ENCODE measurements at regions not wholly inside any gene's neighbourhood (a gene's known extent, or its start where the extent isn't known, plus 50 kb on each side); places are given as distances from the start of the nearest gene placed in this dataset.
"Not testable (repeated sequence)": the region's sequence is repeated elsewhere in the genome, so short reads cannot be mapped to it uniquely, and the experiment has no call there.

DNA sequence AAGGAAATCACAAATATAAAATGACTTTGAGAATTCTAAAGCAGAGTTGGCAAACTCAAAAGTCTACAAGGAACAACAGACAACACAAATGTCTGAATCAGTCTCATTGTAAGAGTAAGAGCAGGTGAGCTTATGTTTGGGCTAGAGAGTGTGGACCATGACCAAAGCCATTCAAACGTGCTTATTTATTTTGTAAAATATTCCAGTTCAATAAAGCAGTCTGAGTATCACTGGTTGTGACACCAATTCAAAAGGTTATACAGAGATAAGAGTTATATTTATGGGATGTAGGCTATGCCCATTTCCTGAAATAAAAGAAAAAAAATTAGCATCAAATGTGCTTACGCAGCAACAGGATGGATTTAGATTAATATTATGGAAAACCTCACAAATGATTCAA, 251.6 kb downstream of the KLF5 start:
- DNase-seq, result no peak

DNA sequence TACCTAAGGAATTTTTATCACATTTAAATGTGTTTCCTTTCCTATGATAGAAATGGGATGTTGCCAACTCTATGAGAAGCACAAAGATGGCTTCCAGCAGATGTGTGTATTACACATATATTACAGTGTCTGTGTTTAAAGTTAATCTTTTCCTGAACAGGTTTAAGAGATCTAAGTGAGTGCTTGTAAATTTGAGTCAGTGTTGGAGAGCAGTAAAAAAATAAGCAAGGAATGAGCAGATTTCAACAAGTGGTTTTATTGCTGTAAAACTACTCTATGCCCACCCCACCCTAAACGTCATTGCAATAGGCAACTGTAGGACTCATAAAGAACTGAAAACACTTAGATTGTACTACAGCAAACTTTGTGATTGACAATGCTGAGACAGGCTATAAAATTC, 248.7 kb downstream of the KLF5 start:
- DNase-seq, result no peak

DNA sequence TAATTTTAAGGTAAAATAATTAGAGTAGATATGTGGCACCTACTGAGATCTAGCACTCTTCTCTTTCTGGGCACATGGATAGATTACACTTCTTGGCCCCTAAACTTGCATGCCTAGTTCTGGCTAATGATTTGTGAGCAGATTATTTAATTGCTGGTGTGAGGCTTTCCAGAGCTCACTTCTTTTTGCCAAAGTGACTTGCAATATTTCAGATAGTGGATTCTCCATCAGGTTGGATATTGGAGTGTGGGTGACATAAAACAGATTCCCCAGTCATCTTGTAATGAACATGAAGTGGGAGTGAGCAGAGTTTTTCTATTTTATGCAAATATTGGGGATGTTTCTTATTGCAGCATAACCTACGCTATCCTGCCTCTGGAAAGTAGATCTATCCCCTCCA, 247.9 kb downstream of the KLF5 start:
- DNase-seq, result no peak

DNA sequence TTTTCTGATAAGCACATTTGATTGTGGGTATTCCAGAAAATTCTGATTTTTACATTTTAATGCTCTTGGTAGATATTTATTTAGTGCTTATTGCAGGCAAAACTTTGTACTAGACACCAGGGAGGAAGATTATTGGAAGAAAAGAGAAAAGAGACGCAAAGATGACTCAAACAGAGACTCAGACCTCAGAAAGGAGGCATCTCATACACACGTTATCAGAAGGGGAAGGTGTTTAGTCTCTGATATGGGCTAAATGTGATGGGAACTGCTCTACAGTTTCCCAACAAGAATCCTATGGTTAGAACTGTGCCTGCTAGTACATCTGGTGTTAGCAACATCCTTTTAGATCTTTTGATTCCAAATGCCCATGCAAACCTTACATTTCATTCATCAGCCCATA, 245.6 kb downstream of the KLF5 start:
- DNase-seq, result no peak

DNA sequence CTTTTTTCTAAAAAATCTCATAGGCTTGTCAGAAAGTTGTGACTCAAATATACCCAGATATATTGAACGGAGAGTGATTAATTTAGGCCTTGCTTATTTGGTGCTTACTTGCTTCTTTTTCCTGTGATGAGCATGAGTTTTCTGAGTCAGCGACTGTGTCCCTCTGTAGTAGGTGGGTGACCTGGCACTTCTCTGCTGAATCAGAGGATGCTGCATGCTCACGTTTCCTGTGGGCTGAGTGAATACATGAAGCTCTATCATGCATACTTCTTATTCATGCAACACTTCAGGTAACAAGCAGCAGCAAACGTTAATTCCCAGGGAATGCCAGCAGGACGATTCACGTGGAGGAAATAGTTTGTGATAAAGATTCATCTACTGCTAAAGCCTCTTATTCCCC, 245.0 kb downstream of the KLF5 start:
- DNase-seq, result no peak

DNA sequence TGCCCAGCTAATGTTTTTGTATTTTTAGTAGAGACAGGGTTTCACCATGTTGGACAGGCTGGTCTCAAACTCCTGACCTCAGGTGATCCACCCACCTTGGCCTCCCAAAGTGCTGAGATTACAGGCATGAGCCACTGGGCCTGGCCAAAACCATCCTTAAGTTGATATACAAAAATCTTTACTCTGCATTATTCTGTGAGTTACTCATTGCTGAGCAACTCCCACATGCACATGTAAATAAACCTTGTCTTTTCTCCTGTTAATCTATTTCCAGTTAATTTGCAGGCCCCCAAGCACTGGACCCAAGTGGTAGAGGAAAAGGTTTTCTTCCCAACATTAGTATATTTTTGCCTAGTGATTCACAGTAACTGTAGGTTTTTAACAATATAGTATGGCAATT, 242.8 kb downstream of the KLF5 start:
- not testable (repeated sequence) for DNase-seq

DNA sequence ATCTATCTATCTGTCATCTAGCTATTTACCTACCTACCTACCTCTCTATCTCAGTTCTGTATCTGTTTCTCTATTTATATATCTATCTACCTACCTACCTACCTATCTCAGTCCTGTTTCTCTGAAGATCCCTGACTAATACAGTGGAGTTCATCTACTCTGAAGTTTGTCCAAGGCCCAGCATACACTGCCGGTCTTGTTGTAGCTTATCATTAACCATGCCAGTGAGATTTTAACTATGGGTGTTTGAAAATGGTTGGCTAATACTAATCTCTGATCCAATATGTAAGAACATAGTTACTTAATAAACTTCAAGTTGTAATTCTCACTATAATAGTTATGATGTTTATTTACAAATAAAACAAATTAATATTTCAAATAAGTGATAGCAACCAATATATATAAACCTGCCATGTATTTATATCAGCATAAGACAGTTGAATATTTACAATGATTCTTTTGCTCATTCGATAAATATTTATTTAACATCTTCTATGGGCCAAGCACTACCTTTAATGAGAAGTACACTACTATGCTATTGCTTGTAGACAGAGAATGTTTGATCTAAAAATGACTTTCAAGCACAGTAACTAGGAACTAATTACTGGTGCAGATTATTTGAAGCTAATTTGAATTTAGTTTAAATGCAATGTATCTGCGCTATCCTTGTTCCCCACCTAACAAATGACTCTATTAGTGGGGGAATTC, 242.1 kb downstream of the KLF5 start:
- DNase-seq, result no peak

DNA sequence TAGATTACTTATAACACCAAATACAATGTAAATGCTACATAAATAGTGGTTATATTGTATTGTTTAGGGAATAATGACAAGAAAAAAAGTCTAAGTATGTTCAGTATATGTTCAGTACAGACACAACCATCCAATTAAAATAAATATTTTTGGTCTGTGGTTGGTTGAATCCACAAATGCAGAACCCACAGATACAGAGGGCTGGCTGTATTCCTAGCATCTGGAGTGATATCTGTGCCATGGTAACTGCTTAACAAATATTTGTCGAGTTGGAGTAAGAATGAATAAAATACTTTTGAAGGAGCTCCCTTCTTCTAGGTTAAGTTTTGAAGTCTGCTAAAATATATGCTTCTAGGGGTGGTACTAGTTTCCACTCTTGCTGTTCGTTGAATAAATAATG, 241.0 kb downstream of the KLF5 start:
- no peak for DNase-seq

DNA sequence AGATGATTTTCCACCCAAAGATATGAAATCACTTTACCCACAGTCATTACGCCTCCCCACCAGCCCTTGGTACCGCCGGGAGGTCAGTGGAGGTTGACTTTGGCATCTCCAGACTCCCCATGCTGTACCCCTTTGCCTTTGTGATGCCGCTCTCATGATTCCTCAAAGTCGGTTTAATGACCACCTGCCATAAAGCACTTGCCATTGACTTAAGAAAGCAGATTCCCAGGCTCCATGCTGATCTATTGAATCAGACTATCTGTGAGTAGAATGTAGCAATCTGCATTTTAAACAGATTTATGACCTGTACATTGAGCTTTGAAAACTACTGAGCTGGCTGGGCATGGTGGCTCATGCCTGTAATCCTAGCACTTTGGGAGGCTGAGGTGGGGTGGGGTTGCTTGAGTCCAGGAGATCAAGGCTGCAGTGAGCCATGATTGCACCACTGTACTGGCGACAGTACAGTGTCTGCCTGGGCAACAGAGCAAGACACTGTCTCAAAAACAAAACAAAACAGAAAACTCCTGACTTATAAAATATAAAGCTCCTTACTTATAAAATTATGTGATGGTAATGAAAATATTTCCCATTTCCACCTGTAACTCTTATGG, 235.2 kb downstream of the KLF5 start:
- DNase-seq, result no peak

DNA sequence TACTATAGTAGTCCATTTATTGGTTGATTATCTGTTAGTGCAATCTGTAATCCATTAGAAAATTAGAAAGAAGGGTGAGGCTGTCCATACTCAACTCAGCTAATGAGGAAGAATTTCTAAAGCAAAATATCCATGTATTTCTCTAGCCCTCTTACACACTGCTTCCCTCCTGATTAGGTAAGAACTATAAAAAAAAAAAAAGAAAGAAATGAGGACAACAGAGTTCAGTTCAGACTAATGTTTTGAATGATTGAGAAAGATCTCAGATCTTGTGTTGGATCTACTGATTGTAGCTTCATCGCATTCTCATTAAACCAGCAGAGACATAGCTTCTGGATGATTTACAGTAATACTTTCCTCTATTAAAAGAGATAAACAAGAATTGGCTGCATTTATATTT, 233.3 kb downstream of the KLF5 start:
- no peak for DNase-seq

DNA sequence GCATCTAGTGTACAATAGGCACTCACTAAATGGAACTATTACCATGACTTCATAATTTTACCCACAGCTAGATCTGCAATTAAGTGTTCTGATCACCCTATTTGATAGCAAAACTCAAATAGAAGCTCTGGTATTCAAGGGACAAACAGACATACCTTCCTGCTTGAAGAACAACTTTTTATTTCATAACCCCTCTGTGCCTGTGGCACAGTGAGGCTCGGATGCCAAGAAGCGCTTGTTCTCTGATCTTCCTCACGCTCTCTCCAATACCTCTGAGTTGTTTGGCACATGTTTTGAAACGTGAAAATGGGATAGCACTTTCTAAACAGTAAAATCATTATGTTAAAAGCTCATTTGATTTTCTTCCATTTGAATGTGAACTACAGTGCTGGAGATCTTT, 232.0 kb downstream of the KLF5 start:
- DNase-seq, result no peak

DNA sequence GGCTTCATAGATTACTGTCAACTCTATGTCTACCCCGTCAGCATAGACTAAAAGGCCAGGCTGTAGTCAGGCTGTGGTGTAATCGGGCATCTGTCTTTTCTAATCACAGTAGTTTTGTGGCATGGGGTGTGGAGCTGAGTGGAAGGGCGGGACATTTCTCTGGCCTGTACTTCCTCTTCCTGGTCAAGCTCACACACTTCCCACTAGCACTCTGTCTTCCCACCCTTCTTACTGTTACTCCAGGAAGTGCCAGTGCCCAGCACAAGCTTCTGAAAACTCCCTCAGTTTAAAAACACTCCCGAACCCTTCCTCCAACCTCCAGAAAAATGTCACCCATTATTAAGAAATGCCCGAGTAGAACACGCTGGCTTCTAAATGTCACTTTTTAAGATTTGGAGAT, 229.8 kb downstream of the KLF5 start:
- no peak for DNase-seq

DNA sequence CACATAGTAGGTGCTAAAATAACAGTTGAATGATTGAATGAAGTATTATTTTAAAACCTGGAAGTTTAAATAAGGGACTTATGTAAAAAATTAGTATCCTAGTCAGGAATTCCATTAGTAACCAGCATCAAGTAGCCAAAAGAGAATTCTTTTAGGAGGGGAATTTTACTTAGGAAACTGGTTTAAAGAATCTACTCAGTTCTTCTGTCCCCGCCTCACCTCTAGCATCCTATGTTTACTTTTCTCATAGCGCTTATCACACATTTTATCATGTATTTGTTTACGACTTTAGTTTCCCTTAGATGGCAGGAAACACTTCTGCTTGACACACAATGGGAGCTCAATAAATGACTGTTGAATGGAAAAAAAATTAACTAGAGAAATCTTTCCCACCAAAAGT, 229.0 kb downstream of the KLF5 start:
- DNase-seq, result no peak

DNA sequence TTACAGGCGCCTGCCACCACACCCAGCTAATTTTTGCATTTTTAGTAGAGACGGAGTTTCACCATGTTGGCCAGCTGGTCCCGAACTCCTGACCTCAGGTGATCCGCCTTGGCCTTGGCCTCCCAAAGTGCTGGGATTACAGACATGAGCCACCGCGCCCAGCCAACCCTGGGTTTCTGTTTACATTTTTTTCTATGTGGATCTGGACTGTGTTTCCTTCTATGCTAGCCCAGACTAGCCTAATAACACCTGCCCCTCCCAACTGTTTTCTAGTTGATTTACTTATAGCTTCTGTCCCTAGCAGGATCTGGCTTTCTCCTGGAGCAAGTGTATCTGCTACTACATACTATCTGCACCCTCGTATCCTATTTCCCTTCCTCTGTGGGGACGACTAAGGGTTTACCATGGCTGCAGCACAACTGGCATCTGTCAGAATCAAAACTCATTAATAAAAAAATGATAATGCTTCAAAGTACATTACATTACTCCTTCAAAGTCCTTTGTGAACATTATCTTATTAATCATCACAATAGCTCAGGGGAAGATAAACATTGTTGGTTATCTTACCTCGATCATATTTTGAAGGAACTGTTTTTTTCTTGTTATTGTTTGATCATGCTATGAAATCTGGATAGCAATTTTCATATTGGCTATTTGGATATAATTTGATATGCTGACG, 228.3 kb downstream of the KLF5 start:
- DNase-seq, result no peak

DNA sequence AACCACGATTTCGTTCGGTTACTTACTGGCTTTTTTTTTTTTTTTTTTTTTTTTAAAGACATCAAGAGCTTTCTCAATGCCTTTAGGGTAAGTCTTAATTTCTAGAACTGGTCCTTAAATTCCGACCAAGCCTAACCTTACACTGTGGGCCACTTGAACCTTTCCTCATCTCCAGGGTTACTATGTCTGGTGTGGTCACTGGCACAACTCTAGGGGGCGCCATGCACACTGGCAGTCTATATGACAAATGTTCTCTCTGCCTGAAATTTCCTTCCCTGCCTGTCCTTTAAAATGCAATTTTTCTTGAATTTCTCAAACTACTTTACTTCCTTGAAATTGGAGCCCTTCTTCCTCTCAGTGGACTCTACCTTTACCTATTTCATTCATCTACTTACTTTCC, 227.4 kb downstream of the KLF5 start:
- DNase-seq, result no peak

DNA sequence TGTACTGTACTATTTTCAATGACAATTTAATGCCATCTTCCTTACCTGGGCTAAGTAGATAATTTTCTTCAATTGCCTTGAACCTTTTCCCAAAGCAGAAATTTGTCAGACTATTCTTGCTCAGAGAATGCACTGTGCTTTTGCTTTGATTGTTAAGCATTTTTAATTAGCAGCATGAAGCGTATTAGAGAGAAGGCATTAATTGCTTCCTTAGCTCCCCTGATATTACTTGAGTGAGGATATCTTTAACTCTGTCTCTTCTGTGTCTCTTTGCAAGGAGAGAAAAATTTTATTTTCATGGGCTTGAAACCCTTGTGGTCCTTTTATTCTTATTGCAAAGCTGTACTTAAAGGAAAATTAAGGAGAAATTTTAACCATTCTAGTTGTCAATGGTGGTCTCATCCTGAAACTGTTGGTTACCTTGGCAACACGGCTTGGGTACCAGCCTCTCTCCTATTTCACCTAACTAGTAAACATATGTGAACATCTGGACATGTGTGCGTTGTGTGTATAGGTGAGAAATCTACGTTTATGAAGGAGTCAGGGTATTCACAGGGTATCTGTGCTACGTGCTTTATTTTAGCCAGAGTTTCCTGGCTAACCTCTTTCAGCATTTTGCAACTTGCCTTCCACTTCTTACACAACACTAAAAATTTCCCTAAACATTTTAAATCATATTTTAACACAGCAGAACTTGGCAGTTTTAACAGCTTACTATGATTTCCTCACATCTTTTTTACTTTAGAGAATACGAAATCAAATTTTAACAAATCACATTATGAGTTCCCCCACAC, 225.5 kb downstream of the KLF5 start:
- no peak for DNase-seq

DNA sequence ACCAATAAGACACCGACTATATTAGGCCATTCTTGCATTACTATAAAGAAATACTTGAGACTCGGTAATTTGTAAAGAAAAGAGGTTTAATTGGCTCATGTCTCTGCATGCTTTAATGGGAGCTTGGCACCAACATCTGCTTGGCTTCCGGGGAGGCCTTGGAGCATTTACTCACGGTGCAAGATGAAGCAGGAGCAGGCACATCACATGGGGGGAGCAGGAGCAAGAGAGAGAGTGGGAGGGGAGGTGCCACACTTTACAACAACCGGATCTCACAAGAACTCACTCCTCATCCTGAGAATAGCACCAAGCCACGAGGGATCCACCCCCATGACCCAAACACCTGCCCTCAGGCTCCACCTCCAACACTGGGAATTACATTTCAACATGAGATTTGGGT, 224.8 kb downstream of the KLF5 start:
- DNase-seq, result no peak

DNA sequence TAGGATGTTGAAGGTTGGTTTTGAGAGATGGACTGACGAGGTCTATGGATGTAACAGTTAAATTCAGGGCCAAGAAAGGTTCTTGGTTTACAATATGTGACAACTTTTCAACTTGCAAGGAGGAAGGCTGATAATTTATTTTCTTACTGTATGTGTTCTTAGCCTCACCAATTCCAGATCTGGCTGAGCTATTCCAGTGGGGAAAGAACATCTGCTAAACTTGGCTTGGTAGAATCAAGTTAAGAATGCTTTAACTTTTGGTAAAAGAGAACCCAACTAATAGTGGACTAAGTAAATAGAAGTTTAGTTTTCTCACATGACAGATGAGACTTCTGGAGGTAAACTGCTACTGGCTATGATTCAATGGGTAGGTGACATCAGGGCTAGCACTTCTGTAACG, 222.9 kb downstream of the KLF5 start:
- DNase-seq, result no peak

DNA sequence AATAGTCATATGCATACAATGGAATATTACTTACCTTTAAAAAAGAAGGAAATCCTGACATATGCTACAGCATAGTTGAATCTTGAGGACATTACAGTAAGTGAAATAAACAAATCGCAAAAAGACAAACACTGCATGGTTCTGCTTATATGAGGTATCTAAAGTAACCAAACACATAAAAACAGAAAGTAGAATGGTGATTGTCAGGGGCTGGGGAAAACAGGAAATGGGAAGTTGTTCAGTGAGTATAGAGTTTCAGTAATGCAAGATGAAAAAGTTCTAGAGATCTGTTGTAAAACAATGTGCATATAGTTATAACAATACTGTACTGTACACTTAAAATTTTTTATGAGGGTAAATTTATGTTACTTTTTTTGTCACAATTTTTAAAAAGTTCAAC, 219.4 kb downstream of the KLF5 start:
- DNase-seq, result no peak

DNA sequence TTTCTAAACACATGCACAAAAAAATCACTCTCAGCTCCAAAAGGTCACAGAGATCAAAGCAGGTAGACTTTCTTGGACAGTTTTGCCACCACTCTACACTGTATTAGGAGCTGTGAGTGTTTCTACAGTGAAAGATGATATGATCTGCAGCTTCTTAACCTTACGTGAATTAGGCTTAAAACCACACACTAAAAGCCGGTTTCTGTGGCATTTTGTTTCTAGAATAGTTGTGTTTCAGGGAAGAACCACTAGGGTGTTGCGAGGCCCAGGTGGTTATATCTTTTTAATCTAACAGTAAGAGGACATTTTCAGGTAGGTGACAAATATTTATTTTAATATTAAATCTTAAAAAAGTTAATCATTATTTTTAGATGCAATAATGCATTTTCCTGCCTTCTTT, 216.4 kb downstream of the KLF5 start:
- no peak for DNase-seq

DNA sequence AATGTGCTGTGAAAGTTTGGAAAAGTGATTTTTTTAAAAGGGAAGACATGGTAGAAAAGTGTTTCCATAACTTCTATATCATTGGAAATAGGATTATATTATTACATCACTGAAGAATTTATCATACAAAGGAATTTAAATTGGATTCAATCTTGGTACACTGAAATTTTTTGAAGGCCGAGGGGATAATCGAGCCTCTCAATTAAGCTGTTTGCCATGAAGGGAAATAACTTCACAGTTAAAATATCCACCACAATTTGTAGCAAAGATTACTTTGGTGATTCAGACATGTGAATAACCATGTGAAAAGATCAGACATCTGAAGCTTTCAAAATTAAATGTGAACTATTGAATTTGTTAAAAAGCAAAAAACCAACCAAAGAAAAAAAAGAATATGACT, 215.3 kb downstream of the KLF5 start:
- no peak for DNase-seq

DNA sequence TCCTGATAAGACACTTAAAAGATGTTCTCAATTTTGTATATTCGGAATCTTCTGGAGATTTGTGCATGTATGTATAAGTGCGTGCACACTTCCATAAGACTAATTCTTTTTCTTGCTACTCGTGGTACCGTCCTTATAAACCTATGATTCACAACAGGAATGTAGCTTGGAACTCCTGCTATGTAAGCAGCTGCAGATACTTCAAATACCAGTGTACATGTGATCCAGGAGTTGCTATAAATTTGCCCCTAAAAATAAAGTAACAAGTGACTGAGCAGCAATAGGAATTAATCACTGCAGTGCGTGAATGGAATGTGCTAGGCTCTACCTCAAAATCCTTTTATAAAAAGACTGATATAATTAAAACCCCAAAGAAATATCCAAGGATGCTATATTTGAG, 214.9 kb downstream of the KLF5 start:
- no peak for DNase-seq

DNA sequence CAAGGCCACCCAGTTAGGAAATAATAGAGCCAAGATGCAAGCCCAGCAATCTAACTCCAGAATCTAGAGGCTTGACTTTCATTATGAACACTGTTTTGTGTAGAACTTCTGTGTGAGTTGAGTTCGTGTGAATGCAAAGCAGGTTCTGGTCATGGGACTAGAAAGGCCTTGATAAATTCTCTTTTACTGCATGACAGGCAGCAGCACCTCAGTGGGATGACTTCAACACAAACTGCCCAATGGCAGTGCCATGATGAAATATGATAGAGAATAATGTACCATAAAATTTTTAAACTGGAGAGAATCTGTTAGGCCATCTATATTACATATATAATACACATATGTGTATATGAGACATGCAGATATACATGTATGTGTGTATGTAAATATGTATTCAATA, 214.5 kb downstream of the KLF5 start:
- DNase-seq, result no peak

DNA sequence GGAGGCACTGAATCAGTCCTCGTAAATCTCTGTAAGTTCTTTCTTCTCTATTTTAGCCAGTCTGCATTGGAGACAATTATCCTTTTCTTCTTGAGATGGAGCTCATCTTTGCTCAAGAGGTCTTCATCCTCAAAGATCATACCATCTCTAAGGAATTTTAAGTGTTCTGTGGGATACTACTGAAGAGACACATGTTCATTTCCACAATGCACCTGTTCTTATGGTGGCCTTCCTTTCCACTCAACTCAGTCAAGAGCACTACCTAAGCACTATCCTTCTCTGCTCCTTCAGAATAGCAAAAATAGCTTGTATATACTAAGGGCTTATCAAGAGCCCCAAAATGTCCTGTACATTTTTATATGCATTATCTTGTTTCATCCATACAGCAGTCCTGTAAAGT, 214.0 kb downstream of the KLF5 start:
- DNase-seq, result no peak
